Liver (tissue), 8 donors: ENCODE measurements at regions not wholly inside any gene's neighbourhood (a gene's known extent, or its start where the extent isn't known, plus 50 kb on each side); places are given as distances from the start of the nearest gene placed in this dataset.

ENCODE experiments used
- DNase-seq: peaks from one replicate; pipeline ENCODE4 v3.0.0-alpha.2; 2017; ENCODE audit warnings: low spot score
- H3K27ac ChIP-seq, 2 donors: one replicate each; pipeline ENCODE4 v1.7.0; 2013; ENCODE audit warnings: inconsistent platforms in 2 of 2, low read length in 2 of 2, control low read depth in 1 of 2, low read depth in 1 of 2, mild to moderate bottlenecking in 1 of 2
- H3K27me3 ChIP-seq, 4 donors: one replicate each; pipeline versions ENCODE4 v1.6.1 to v1.7.0; 2013; ENCODE audit warnings: low read length in 3 of 4, inconsistent platforms in 1 of 4, mild to moderate bottlenecking in 1 of 4, moderate library complexity in 1 of 4; ENCODE audit not compliant: control insufficient read depth in 4 of 4, insufficient read depth in 4 of 4
- H3K36me3 ChIP-seq, 4 donors: one replicate each; pipeline versions ENCODE4 v1.6.1 to v1.7.0; 2013; ENCODE audit warnings: low read length in 3 of 4, mild to moderate bottlenecking in 3 of 4, low read depth in 1 of 4, moderate library complexity in 1 of 4; ENCODE audit not compliant: control insufficient read depth in 4 of 4, insufficient read depth in 3 of 4
- H3K4me1 ChIP-seq, 4 donors: one replicate each; pipeline versions ENCODE4 v1.6.1 to v1.7.0; 2013; ENCODE audit warnings: low read length in 3 of 4, mild to moderate bottlenecking in 3 of 4, moderate library complexity in 1 of 4; ENCODE audit not compliant: control insufficient read depth in 4 of 4, insufficient read depth in 4 of 4
- H3K4me3 ChIP-seq, 3 donors: one replicate each; pipeline versions ENCODE4 v1.6.1 to v1.7.0; 2013; ENCODE audit warnings: low read length in 3 of 3, control low read depth in 1 of 3, low read depth in 1 of 3, mild to moderate bottlenecking in 1 of 3
- H3K9ac ChIP-seq, 2 donors: one replicate each; pipeline ENCODE4 v1.7.0; 2013; ENCODE audit warnings: low read length in 2 of 2, mild to moderate bottlenecking in 2 of 2, moderate library complexity in 2 of 2, control low read depth in 1 of 2, low read depth in 1 of 2
- H3K9me3 ChIP-seq, 4 donors: one replicate each; pipeline versions ENCODE4 v1.6.1 to v1.7.0; 2013; ENCODE audit warnings: low read length in 3 of 4; ENCODE audit not compliant: control insufficient read depth in 4 of 4
- EGR1 ChIP-seq, 2 donors: IDR thresholded peaks; 2 replicates each; pipeline ENCODE4 v1.6.1; 2016 to 2018; ENCODE audit warnings: antibody characterized with exemption in 2 of 2, low read depth in 2 of 2
- FOXA1 ChIP-seq: IDR thresholded peaks from 2 replicates; pipeline ENCODE4 v1.6.1; 2016; ENCODE audit warnings: antibody characterized with exemption
- FOXA2 ChIP-seq: IDR thresholded peaks from 2 replicates; pipeline ENCODE4 v1.6.1; 2016; ENCODE audit warnings: antibody characterized with exemption
- JUND ChIP-seq, 2 donors: IDR thresholded peaks; 2 replicates each; pipeline ENCODE4 v1.6.1; 2016; ENCODE audit warnings: antibody characterized with exemption in 2 of 2
- NR2F2 ChIP-seq: IDR thresholded peaks from 2 replicates; pipeline ENCODE4 v1.6.1; 2016; ENCODE audit warnings: antibody characterized with exemption
- YY1 ChIP-seq: IDR thresholded peaks from 2 replicates; pipeline ENCODE4 v1.6.1; 2016; ENCODE audit warnings: antibody characterized with exemption, mild to moderate bottlenecking
- WGBS: extraction: QIAGEN DNeasy Blood & Tissue Kit; methylation state at CpG from one replicate; pipeline ENCODE4 v1.1.7; 2013; 5-methylcytosine and 5-hydroxymethylcytosine counted together
- TF ChIP-seq, protein P1 (sequence below): IDR thresholded peaks from 2 replicates; pipeline ENCODE4 v1.6.1; 2016; ENCODE audit warnings: antibody characterized with exemption, mild to moderate bottlenecking
- TF ChIP-seq, protein P2 (sequence below): IDR thresholded peaks from 2 replicates; pipeline ENCODE4 v1.6.1; 2016; ENCODE audit warnings: antibody characterized with exemption
- TF ChIP-seq, protein P3 (sequence below): IDR thresholded peaks from 2 replicates; pipeline ENCODE4 v1.6.1; 2016; ENCODE audit warnings: antibody characterized with exemption
- TF ChIP-seq, protein P4 (sequence below): fragments of 150-350 bp; IDR thresholded peaks from 2 replicates; pipeline ENCODE4 v1.5.1; 2017; ENCODE audit warnings: improper control_type of control experiment, low read depth, low read length; ENCODE audit not compliant: missing input control
- donor health status: healthy.
- donor health status: healthy.
- donor health status: healthy.
- donor health status: healthy.
- donor health status: healthy.

DNA sequence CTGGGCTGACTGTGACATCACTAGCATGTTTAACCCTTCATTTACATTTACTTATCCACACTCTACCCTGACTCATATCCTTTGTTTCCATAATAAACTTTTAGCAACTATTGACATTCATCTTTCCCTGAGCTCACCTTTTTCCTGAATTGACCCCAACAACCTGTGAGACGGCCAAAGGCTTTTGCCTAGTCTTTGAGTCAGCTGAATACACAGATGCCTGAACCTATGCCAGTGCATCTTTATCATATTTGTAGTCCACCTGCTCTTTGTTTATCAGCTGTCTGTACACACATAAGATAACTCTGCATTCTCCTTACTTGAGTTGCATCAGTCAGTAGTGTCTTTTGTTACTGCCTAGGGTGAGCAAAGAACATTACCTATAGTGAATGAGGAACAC, 128.5 kb upstream of the HMHB1 start:
- Histone ChIP-seq H3K36me3 (no peaks in the 10 kb centered on the region), H3K9ac (no peak overlapping the region), H3K4me3 (no peak overlapping the region), H3K9me3 (no peaks in the 10 kb centered on the region), H3K4me1 (peaks cover 0 to 2% (median under 1%) of the 10 kb centered on the region in 4 donors), H3K27me3 (no peaks in the 10 kb centered on the region), H3K27ac (no peak overlapping the region)
- 43% methylated on average over 1 of the region's 1 CpG for WGBS
- TF ChIP-seq FOXA1: no peak
- TF ChIP-seq, protein P1, sequence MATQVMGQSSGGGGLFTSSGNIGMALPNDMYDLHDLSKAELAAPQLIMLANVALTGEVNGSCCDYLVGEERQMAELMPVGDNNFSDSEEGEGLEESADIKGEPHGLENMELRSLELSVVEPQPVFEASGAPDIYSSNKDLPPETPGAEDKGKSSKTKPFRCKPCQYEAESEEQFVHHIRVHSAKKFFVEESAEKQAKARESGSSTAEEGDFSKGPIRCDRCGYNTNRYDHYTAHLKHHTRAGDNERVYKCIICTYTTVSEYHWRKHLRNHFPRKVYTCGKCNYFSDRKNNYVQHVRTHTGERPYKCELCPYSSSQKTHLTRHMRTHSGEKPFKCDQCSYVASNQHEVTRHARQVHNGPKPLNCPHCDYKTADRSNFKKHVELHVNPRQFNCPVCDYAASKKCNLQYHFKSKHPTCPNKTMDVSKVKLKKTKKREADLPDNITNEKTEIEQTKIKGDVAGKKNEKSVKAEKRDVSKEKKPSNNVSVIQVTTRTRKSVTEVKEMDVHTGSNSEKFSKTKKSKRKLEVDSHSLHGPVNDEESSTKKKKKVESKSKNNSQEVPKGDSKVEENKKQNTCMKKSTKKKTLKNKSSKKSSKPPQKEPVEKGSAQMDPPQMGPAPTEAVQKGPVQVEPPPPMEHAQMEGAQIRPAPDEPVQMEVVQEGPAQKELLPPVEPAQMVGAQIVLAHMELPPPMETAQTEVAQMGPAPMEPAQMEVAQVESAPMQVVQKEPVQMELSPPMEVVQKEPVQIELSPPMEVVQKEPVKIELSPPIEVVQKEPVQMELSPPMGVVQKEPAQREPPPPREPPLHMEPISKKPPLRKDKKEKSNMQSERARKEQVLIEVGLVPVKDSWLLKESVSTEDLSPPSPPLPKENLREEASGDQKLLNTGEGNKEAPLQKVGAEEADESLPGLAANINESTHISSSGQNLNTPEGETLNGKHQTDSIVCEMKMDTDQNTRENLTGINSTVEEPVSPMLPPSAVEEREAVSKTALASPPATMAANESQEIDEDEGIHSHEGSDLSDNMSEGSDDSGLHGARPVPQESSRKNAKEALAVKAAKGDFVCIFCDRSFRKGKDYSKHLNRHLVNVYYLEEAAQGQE: no peak
- TF ChIP-seq, protein P2, sequence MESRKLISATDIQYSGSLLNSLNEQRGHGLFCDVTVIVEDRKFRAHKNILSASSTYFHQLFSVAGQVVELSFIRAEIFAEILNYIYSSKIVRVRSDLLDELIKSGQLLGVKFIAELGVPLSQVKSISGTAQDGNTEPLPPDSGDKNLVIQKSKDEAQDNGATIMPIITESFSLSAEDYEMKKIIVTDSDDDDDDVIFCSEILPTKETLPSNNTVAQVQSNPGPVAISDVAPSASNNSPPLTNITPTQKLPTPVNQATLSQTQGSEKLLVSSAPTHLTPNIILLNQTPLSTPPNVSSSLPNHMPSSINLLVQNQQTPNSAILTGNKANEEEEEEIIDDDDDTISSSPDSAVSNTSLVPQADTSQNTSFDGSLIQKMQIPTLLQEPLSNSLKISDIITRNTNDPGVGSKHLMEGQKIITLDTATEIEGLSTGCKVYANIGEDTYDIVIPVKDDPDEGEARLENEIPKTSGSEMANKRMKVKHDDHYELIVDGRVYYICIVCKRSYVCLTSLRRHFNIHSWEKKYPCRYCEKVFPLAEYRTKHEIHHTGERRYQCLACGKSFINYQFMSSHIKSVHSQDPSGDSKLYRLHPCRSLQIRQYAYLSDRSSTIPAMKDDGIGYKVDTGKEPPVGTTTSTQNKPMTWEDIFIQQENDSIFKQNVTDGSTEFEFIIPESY: no peak
- DNase-seq: no peak

DNA sequence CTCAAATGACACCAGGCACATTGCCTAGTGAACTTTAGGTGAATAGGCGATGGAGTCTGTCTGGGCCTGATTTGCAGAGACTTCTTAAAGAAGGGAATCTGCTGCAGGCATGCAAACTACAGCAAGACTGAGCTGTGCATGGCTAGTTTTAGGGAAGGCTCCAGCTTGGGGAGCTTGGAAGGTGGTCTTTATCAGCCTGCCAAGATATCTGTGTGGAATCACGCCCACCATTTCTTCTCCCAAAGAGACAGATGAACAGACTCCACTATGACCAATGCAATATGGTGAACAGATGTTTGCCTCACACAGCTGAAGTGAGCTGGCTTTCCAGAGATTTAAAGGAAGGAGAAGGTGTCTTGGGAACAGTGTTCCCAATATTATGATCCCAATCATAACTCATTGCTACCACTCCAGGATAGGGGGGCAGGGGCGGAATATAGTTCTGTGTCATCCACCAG, 129.0 kb upstream of the HMHB1 start:
- WGBS: 69% methylated on average over 3 of the region's 3 CpGs
- H3K4me3 ChIP-seq: no peak overlapping the region
- no peak overlapping the region for H3K27ac ChIP-seq
- H3K36me3 ChIP-seq: no peaks in the 10 kb centered on the region
- no peaks in the 10 kb centered on the region for H3K27me3 ChIP-seq
- DNase-seq: no peak
- no peaks in the 10 kb centered on the region for H3K9me3 ChIP-seq
- no peak overlapping the region for H3K9ac ChIP-seq
- H3K4me1 ChIP-seq: peaks cover 0 to 2% (median under 1%) of the 10 kb centered on the region in 4 donors
- TF ChIP-seq, protein P3, sequence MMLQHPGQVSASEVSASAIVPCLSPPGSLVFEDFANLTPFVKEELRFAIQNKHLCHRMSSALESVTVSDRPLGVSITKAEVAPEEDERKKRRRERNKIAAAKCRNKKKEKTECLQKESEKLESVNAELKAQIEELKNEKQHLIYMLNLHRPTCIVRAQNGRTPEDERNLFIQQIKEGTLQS: no peak
- no peak for TF ChIP-seq FOXA2
- TF ChIP-seq, protein P4, sequence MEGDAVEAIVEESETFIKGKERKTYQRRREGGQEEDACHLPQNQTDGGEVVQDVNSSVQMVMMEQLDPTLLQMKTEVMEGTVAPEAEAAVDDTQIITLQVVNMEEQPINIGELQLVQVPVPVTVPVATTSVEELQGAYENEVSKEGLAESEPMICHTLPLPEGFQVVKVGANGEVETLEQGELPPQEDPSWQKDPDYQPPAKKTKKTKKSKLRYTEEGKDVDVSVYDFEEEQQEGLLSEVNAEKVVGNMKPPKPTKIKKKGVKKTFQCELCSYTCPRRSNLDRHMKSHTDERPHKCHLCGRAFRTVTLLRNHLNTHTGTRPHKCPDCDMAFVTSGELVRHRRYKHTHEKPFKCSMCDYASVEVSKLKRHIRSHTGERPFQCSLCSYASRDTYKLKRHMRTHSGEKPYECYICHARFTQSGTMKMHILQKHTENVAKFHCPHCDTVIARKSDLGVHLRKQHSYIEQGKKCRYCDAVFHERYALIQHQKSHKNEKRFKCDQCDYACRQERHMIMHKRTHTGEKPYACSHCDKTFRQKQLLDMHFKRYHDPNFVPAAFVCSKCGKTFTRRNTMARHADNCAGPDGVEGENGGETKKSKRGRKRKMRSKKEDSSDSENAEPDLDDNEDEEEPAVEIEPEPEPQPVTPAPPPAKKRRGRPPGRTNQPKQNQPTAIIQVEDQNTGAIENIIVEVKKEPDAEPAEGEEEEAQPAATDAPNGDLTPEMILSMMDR: no peak
- TF ChIP-seq NR2F2: no peak
- TF ChIP-seq JUND (IDR thresholded peaks at IDR 0.05): no peak
- TF ChIP-seq, protein P1: no peak
- no peak for TF ChIP-seq EGR1 (IDR thresholded peaks at IDR 0.05; ENCODE audit: low read depth in 2 of 2)
- TF ChIP-seq, protein P2: no peak
- TF ChIP-seq YY1: no peak
